GM10266 (cell line): ENCODE measurements at regions not wholly inside any gene's neighbourhood (a gene's known extent, or its start where the extent isn't known, plus 50 kb on each side); places are given as distances from the start of the nearest gene placed in this dataset.
"Not testable (repeated sequence)": the region's sequence is repeated elsewhere in the genome, so short reads cannot be mapped to it uniquely, and the experiment has no call there.

Experiments
- DNase-seq: peaks from one replicate; pipeline ENCODE4 v3.0.0; 2012; ENCODE audit errors: extremely low spot score
- TF ChIP-seq, protein P1 (sequence below): IDR thresholded peaks from 2 replicates; pipeline ENCODE4 v1.5.1; 2012; ENCODE audit warnings: mild to moderate bottlenecking, low read depth; ENCODE audit not compliant: control insufficient read depth, insufficient read depth; ENCODE audit errors: missing control alignments

DNA sequence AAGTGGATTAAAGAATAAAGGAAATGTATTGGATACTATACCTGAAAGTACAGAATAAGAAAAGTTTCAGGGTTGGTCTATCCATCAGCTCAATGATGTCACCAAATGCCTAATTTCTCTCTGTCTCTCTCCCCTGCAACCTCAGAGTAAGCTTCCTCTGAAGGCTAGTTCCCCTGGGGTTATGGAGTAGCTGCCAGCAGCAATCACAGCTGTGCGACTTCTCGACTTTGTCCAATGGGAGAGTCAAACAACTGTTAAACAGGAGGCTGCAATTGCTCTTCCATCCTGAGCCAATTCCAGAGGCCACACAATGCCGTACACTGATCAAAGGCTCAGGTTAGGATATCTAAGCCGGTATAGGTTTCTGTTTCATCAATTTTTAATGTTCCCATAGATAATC, 95.3 kb upstream of the FANCL start:
- TF ChIP-seq, protein P1, sequence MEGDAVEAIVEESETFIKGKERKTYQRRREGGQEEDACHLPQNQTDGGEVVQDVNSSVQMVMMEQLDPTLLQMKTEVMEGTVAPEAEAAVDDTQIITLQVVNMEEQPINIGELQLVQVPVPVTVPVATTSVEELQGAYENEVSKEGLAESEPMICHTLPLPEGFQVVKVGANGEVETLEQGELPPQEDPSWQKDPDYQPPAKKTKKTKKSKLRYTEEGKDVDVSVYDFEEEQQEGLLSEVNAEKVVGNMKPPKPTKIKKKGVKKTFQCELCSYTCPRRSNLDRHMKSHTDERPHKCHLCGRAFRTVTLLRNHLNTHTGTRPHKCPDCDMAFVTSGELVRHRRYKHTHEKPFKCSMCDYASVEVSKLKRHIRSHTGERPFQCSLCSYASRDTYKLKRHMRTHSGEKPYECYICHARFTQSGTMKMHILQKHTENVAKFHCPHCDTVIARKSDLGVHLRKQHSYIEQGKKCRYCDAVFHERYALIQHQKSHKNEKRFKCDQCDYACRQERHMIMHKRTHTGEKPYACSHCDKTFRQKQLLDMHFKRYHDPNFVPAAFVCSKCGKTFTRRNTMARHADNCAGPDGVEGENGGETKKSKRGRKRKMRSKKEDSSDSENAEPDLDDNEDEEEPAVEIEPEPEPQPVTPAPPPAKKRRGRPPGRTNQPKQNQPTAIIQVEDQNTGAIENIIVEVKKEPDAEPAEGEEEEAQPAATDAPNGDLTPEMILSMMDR = no peak
- no peak for DNase-seq

DNA sequence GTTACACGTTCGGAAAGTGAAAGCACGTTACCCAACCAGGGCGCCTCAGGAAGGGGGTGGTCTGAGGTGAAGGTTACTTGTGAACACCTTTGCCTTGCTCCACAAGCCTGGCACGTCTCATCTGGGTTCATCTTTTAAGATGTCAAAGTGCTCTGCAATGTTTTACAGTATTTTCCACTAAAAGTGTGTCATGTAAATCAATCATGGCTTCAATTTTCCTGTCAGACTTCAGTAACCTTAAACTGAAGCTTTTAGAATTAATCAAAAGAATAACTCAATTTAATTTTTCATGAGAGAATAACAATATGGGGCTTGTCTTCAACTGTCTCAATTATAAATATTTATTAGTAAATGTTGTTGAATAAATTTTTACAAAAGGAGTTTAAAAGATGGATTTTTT, 93.3 kb upstream of the FANCL start:
- no peak for DNase-seq
- TF ChIP-seq, protein P1 = no peak

DNA sequence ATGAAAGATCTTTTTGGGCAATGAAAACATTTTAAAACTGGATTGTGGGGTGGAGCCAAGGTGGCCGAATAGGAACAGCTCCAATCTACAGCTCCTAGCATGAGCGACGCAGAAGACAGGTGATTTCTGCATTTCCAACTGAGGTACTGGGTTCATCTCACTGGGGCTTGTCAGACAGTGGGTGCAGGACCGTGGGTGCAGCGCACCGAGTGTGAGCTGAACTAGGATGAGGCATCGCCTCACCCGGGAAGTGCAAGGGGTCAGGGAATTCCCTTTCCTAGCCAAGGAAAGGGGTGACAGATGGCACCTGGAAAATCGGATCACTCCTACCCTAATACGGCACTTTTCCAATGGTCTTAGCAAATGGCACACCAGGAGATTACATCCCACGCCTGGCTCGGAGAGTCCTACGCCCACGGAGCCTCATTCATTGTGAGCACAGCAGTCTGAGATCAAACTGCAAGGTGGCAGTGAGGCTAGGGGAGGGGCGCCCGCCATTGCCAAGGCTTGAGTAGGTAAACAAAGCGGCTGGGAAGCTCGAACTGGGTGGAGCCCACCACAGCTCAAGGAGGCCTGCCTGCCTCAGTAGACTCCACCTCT, 84.3 kb upstream of the FANCL start:
- DNase-seq = not testable (repeated sequence)

GRCh38 chr2:58319481-58319880, 78.4 kb upstream of the FANCL start:
- TF ChIP-seq, protein P1 = no peak
- DNase-seq = no peak

DNA sequence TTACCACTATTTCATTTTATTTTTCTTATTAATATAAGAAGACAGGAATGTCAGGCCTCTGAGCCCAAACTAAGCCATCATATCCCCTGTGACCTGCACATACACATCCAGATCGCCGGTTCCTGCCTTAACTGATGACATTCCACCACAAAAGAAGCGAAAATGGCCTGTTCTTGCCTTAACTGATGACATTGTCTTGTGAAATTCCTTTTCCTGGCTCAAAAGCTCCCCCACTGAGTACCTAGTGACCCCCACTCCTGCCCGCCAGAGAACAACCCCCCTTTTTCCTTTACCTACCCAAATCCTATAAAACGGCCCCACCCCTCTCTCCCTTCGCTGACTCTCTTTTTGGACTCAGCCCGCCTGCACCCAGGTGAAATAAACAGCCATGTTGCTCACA, 77.8 kb upstream of the FANCL start:
- not testable (repeated sequence) for DNase-seq

DNA sequence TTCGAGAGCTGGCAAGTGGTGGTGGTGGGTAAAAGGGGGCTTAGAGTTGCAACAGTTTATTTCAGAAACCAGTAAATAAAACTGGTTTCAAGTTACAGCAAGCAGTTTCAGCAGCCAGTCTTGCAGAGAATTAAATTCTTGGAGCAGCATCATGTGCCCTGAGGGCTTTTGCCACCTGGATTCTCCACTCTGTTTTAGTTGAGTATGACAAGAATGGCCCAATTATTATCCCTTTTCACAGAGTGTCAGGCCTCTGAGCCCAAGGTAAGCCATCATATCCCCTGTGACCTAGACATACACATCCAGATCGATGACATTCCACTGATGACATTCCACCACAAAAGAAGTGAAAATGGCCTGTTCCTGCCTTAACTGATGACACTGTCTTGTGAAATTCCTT, 72.8 kb upstream of the FANCL start:
- TF ChIP-seq, protein P1 = no peak
- no peak for DNase-seq

GRCh38 chr2:58308435-58308834, 67.3 kb upstream of the FANCL start:
- DNase-seq = no peak
- TF ChIP-seq, protein P1 = no peak

GRCh38 chr2:58304843-58305242, 63.7 kb upstream of the FANCL start:
- TF ChIP-seq, protein P1 = no peak

More at GRCh38 chr2:58304843-58305242, 63.7 kb upstream of the FANCL start:
- DNase-seq = no peak
